HG03066 (cell line): ENCODE measurements at regions not wholly inside any gene's neighbourhood (a gene's known extent, or its start where the extent isn't known, plus 50 kb on each side); places are given as distances from the start of the nearest gene placed in this dataset.
"Not testable (repeated sequence)": the region's sequence is repeated elsewhere in the genome, so short reads cannot be mapped to it uniquely, and the experiment has no call there.

Source experiments
- ATAC-seq: cut with Tn5 transposase; IDR thresholded peaks from one replicate; pipeline ENCODE4 v1.9.1; 2021; ENCODE audit warnings: low read depth; ENCODE audit not compliant: unreplicated experiment

- ATAC-seq, result no peak
Observed at GRCh38 chr14:86279405-86279804, 749.5 kb downstream of the FLRT2 start.

GRCh38 chr14:86257973-86258372 is 728.0 kb downstream of the FLRT2 start:
- ATAC-seq, result no peak

GRCh38 chr14:86243158-86243557 is 713.2 kb downstream of the FLRT2 start:
- no peak for ATAC-seq

DNA sequence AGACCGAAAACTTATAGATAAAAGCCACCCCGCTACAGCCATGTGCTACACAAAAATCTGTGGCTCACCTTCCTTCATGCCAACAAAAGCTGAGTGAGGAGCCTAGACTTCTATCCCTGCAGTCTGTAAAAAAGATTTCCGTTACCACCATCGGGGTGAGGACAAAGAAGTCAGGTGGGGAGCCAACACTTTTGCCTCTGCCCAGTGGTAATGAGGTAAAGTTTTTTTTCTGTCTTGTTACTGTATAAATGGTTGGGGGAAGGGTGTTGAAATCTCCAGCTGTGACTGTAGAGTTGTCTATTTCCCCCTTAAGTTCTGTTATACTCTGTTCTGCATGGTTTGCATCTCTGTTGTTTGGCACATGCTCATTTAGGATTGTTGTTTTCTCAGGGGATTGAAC is 707.8 kb downstream of the FLRT2 start:
- ATAC-seq, result no peak

GRCh38 chr14:86221755-86222154 is 691.8 kb downstream of the FLRT2 start:
- no peak for ATAC-seq

DNA sequence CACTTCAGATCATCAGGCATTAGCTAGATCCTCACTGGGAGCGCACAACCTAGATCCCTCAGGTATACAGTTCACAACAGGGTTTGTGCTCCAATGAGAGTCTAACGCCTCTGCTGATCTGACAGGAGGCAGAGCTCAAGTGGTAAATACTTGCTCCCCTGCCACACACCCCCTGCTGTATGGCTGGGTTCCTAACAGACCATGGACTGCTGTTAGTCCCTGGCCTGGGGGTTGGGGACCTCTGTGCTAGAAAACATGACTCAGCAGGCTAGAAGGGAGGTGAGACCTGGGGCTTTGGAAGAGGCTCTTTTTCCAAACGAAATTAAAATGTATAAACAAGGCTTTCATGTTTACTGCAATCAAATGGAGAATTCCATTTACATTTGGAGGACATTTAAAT is 691.1 kb downstream of the FLRT2 start:
- ATAC-seq, result no peak

GRCh38 chr14:86217523-86217922 is 687.6 kb downstream of the FLRT2 start:
- no peak for ATAC-seq

DNA sequence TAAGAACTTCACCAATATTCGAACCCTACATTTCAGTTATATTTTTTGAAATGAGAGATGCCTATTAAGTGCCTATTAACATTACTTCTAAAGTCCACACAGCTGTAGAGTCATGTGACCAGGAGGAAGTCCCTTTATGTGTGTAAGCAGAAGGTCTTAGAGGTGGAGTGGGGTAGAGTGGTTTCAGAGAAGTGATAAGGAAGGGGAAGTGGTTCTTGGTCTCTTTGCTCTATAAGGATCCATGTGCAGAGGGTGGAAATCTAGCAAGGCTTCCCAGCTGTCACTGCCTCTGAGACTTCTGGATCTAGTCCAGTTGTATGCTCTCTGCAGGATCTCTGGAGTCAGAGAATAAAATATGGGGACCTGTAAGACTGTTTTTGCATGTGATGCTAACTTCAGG is 673.9 kb downstream of the FLRT2 start:
- ATAC-seq, result no peak

- no peak for ATAC-seq
Observed at GRCh38 chr14:86196471-86196870, 666.5 kb downstream of the FLRT2 start.

GRCh38 chr14:86193756-86194155 is 663.8 kb downstream of the FLRT2 start:
- ATAC-seq, result no peak

DNA sequence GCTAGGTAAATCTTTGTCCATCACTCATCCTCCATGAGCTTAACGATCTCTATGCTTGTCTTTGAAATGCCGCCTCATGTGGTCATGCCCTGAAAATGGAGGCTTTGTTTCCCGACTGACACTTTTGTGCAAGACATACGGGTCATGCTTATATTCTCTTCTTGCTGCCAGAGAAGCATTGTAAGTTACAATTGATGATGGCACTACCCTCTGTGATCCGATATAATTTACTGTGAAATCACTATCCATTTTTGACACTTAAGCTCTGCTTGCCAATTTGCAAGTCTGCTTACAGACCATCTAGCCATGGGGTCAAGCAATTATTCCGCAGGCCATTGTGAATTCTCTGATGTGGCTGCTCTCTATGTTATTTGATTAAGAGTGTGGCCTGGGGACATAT is 650.0 kb downstream of the FLRT2 start:
- no peak for ATAC-seq

- no peak for ATAC-seq
Observed at GRCh38 chr14:86168371-86168770, 638.4 kb downstream of the FLRT2 start.

DNA sequence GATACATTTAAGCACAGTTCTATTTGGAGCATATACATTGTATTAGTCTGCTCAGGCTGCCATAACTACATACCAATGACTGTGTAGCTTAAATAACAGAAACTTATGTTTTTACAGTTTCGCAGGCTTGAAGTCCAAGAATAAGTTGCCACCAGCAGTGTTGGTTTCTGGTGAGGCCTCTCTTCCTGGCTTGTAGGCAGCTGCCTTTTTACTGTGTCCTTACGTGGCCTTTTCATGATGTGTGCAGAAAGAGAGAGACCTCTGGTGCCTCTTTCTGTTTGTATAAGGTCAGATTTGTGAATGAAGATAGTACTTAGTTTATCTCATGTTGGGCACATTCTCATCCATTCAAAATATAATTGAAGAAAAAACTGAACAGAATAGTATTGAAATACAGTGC is 636.6 kb downstream of the FLRT2 start:
- ATAC-seq, result no peak

- ATAC-seq, result no peak
Observed at GRCh38 chr14:86153480-86153879, 623.5 kb downstream of the FLRT2 start.

- ATAC-seq, result no peak
Observed at GRCh38 chr14:86143248-86143647, 613.3 kb downstream of the FLRT2 start.

- no peak for ATAC-seq
Observed at GRCh38 chr14:86141966-86142365, 612.0 kb downstream of the FLRT2 start.

GRCh38 chr14:86129426-86129825 is 599.5 kb downstream of the FLRT2 start:
- no peak for ATAC-seq

GRCh38 chr14:86124328-86124727 is 594.4 kb downstream of the FLRT2 start:
- ATAC-seq, result no peak

- ATAC-seq, result no peak
Observed at GRCh38 chr14:86115972-86116371, 586.0 kb downstream of the FLRT2 start.

- ATAC-seq, result not testable (repeated sequence)
Observed at GRCh38 chr14:86110871-86111270, 580.9 kb downstream of the FLRT2 start.

DNA sequence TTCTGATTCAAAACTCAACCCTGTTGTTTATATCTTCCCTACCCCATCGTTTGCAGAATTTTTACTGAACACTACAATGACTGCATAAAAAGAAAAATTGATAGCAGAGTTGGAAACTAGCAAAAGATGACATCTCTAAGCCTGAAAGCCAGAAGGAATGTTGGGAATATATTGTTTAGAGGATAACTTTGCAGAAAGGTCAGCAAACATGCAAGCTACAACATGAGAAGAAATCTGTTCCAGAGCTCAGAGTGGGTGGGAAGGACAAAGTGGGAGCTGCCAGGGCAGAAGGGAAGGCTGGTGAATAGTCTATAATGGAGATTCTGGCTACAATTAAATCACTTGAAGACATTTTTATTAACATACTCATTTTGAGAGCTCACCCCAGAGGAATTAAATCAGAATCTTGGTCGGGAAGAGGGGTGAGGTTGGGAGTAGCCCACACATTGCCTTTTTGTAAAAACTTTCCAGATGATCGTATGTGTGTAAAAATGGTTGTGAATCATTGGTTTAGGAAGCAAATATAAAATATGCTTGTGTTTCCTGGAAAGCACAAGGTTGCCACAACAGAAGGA is 574.8 kb downstream of the FLRT2 start:
- ATAC-seq, result no peak

- ATAC-seq, result no peak
Observed at GRCh38 chr14:86094512-86094911, 564.6 kb downstream of the FLRT2 start.

DNA sequence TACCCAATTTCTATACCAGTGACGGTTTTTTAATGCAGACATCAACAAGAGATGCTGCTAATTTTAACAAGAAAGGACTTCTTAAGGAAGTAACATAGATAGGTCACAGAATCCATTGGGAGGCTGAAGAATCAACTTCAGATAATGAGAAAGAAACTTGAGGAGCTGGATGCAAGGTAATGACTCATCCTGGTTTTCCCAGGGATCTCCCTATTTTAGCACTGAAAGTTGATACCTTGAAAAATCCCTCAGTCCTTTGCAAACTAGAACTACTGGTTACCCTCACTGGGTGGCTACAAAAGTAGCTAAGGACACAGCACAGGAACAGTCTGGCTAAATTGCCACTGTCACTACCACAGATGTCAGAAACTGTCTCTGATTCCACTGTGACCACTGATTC is 561.9 kb downstream of the FLRT2 start:
- ATAC-seq, result no peak
